8988T (cell line): ENCODE measurements at regions not wholly inside any gene's neighbourhood (a gene's known extent, or its start where the extent isn't known, plus 50 kb on each side); places are given as distances from the start of the nearest gene placed in this dataset.

Experiments used
- DNase-seq: peaks from one replicate; pipeline ENCODE4 v3.0.0; 2011

DNA sequence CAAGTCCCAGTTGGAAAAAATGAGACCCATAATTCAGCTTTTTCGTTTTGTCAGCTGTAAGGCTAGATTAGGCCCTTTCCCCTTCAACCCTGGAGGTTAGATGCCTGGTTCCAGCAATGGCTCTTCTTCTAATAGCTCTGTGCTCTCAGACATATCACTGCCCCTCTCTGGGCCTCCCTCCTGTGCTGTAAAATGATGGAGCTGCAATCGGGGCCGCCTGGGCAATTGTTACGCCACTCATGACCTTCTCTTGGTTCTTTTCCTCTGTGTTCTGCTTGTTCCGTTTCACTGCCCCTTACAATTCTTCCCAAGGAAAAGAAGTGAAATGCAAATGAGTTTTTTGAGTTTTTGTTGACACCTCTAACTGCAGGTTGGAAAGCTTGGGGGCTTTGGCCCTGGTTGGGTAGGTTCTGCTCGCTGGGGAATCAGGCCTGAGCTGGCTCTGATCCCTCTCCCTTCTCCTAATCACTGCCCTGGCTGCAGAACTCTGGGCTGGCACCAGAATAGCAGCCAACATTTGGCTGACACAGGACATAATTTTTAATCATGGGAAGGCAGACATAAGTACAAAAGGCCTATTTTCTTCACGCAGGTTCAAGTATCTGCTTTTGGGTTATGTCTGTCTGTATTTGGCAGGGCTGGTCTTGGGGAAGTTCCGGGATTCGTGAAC is 110.9 kb downstream of the FOXD1 start:
- DNase-seq, result no peak

DNA sequence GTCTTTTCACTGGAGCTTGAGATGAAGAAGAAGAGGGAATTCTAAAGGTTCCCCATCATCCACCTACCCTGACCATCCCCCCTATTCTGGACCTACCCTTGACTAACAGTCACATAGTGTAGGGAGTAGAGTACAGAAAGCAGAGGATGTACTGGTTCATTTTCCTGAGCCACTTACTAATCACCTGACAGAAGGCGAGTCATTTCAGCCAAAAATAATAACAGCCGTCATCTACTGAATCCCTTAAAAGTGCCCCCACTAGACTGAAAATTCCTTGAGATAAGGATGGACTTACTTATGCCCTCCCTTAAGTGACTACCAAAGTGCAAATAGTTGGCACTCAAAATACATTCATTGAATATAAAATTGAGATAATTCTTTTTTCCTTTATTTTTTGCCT is 112.2 kb downstream of the FOXD1 start:
- DNase-seq, result no peak

DNA sequence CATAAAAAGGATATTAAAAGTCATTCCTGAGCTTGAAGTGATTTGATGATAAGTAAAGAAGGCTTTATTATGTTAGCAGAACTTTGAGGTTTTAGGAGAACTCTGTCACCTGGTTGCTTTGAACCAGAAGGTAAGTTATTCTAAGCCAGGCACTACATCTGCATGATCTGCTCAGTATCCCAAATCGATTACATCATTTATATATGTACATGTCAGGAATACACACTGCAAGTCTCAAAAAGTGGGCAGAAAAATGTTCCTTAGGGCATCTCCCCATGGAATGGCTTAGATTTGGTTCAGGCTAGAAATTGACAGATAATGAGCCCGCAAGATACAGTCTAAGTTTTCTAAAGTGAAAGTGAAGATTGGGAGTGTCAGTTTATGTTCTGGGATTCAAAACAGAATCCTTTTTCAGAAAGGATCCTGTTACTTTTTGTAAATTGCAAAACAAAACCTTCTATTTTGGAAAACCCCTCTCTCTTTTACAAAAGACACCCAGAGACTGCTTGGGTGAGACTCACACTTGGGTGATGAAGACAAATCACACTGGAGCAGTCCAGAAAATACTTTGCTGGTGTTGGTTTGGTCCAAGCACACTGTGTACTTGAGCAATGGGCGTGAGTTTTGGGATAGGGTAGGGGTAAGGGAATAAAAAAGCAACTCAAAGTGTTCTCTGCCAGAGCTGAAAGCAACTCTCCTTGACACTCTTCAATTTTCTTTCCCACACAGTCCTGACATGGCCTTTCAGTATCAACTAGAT is 114.5 kb downstream of the FOXD1 start:
- DNase-seq, result no peak

DNA sequence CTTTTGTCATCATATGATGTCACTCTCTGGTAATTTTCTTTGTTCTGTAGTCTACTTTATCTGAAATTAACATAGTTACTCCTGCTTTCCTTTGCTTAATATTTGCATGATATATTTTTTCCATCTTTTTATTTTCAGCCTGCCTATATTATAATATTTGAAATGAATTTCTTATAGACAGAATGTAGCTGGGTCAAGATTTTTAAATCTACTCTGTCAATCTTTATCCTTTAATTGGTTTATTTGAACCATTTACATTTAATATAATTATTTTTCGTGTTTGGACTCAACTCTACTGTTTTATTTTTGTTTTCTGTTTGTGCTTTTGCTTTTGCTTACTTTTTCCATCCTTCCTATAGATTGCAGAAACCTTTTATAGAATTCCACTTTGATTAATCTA is 118.0 kb downstream of the FOXD1 start:
- no peak for DNase-seq

DNA sequence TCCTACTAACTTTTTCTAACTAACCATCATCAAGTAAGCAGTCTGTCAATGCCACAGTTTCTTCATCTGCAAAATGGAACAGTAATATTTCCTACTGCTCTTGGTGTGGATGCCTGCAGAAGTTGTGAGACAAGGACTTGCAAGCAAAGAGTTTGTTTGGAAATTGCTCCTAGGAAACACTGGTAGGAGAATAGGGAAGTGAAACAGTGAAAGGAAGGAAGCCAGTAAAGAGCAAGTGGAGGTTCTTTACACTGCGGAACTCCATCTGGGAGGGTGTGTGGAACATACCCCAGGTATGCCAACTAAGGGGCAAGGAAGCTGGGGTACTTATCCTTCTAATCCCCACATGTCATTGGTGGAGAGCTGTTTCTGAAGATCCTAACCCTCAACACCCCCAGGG is 119.9 kb downstream of the FOXD1 start:
- DNase-seq, result no peak

DNA sequence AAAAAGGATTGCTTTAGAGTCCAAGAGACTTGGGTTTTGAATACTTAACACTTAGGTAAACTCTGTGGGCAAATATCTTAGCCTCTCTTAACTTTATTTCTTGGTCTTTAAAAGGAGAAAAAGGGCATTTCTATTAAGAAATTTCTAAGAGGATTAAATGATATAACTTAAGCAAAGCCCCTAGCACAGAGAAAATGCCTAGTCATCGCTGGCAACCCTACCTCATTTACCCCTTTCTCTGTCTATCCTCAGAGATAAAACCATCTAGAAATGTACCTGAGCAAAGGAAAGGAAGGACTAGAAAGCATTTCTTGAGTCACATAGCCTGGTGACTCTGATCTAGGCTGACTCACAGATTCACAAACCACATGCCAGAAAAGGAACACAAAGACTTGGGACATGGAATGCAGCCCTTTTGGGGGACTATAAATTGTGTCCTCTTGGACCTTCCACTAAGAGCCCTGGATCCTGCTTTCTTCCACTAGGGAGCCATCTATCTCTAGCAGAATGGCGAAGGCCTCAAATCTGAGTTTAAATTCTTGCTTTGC is 120.6 kb downstream of the FOXD1 start:
- DNase-seq, result no peak

DNA sequence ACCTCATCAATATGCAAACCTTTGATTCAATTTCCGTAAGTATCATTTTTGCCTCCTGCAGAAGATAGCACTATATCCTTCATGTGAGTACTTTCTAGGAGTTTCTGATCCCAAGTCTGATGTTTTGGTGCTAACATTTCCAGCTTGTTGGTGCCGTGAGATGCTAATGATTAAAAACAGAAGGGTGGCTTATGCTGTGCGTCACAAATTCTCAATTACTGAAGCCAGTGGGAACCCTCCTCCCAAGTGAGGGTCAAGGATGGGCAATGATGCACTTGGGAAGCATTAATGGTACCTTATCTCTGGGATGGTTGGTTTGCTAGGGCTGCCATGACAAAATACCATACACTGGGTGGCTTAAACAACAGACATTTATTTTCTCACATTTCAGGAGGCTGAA is 123.0 kb downstream of the FOXD1 start:
- DNase-seq, result no peak

DNA sequence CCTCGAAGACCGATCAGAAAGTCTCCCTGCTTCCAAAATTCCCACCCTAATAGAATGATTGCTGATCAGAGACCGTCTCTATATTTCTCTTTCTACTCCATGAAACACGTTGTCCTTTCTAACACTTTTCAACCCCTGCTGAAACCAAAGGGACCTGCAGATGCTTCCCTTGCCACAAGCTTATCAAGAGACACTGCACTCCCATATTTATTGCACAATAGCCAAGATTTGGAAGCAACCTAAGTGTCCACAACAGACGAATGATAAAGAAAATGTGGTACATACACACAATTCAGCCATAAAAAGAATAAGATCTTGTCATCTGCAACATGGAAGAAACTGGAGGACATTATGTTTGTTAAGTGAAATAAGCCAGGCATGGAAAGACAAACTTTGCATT is 125.1 kb downstream of the FOXD1 start:
- DNase-seq, result no peak

DNA sequence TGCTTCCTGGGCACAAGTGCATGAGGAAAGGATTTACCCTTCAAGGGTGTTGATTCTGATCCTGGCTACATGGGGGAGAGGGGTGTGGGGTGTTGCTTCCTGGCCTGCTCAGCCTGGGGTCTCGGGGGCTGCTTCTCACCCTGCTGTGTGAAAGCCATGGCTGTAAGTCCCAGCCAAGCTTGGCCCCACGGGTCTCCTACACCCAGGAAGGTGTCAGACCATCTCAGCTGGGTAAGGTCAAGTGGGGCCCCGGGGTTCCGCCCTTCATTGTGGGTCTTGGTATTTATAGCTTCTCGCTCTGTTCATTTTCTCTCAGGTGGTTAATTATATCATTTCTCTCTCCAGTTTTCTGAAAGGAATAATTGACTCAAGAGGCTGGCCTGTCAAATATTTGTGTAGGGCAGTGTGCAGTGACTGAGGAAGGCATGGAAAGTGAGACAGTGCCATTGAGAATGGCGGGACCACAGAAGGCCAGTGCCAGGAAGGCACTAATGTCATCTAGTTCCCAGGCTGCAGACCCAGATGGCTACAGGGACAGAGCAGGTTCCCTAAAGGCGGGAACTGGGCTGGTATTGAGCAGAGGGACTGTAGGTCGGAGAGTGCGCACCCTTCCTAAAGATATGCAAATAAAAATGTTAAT is 126.0 kb downstream of the FOXD1 start:
- DNase-seq, result no peak

DNA sequence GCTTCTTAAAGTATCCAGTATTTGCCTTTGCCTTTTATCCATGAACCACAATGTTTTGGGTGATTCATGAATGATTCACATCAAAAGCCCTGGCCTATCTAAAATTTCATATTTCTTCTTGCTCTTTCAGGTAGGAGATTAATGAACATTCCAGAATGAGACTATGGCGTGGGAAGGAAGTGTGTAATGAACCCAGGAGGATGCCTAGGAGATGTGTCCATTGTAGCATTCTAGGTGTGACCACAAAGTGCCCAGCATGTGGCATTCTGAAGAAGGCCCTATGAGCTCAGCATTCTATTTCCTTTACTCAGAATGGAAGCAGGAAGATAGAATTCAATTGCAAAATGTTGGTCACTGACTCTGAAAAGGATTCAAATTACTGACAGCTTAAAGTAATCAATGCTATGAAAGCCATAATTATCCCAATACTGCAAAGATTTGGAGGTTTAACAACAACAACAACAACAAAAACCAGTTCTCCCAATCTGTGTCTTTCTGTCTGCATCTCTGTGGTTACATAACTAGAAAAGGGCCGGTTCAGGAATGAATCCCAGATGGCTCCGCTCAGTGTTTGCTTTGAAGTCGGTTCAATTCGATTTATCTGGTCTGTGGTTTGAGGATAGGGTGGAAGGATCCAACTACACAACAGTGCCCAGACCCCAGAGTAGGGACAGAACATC is 126.7 kb downstream of the FOXD1 start:
- no peak for DNase-seq

DNA sequence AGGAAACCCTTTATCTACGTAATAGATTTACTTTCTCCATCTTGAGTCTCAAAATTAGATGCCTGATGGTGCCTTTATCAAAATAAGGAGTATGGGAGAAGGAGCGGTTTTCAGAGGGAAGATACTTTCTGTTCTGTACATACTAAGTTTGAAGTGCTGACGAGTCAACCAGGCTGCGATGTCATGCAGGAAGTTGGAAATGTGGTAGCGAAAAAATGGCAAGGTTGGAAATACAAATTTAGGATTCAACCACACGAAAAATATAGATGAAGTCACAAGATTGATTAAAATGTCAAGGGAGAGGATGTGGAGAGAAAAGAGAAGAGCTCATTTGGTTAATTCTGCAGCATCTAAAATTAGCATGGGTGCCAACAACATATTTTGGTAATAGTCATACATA is 129.5 kb downstream of the FOXD1 start:
- DNase-seq, result no peak

DNA sequence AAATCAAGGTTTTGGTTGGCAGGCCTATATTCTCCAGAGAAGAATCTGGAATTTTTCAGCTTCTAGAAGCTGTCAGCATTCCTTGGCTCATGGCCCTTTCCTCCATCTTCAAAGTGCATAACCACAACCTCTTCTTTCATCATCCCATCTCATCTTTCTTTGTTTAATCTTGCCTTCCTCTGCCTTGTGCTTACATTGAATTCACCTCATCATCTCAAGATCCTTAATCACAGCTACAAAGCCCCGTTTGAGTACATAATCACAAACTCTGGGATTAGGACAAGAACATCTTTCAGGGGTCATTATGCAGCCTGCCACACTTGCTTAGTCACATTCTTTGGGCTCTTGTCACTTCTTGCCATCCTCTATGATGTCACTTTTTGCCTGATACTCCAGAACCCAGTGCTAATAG is 130.3 kb downstream of the FOXD1 start:
- no peak for DNase-seq

DNA sequence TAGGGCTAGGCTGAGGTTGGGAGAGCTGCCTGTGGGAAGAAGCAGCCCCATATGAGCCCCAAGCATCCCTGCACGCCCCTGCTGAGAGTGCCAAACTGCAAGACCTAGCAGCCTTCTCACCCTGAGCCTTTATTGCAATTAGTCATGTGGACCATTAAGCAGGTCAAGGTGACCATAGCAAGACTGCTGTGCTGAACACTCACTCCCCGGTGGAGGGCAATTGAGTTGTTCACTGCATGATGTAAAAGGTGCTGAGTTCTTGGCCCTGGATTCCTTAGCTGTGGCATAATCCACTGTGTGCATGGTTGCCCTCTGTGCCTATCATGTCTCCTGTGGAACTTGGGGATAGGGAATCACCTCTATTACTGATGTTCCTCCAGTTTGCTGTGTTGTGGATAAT is 131.1 kb downstream of the FOXD1 start:
- no peak for DNase-seq

DNA sequence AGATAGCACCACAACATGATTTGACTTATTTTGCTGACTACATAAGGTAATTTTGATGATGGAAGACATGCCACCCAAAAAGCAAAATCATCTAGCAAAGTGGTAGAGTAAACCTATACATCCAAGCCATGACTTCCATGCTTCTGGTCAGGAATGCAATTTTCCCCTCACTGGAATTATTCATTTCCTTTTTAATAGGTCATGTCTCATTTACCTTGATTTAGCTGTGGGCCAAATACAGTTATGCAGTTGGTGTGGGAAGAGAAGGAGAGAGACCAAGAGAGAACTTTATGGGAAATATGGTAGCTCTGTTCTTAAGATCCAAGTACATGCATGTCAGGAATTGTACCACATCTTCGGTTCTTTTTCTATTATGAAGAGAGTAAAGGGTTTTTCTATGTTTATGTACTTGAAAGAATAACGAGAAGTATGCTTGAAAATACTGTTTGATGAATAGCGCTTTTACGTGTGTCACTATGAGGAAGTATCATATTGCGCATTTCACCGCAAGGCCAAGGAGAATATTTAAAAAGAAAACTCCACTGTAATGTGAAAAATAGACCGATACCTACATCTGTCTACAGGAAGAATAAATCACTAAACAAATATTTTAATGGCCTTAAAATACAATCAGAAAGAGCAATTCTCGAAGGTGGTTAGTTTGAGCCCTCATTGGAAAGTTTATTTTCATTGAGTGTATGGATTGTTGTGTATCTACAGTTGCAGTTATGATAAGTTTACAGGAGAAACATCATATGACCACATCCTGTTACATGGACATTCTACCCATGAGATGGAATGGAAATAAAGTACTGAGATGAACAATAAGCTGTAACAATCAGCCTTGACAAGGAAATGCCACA is 134.0 kb downstream of the FOXD1 start:
- no peak for DNase-seq

DNA sequence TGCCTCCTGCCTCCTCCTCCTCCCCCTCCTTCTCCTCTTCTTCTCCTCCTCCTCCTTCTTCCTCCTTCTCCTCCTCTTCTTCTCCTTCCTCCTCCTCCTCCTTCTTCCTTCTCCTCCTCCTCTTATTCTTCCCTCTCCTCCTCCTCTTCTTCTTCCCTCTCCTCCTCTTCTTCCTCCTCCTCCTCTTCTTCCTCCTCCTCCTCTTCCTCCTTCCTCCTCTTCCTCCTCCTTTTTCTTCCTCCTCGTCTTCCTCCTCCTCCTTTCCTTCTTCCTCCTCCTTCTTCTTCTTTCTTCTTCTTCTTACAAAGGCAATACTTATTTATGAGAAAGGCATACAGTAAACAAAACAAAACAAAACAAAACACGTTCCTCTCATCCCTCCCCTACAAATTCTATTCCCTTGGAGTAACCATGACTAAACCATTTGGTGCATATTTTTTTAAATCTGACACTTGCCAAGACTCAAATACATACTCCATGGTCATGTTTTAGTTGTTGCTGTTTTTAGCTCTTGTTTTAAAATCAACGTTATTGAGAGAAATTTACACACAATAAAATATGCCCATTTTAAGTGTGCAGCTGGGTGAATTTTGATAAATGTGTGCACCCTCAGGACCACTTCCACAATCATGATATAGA is 135.6 kb downstream of the FOXD1 start:
- DNase-seq, result no peak

DNA sequence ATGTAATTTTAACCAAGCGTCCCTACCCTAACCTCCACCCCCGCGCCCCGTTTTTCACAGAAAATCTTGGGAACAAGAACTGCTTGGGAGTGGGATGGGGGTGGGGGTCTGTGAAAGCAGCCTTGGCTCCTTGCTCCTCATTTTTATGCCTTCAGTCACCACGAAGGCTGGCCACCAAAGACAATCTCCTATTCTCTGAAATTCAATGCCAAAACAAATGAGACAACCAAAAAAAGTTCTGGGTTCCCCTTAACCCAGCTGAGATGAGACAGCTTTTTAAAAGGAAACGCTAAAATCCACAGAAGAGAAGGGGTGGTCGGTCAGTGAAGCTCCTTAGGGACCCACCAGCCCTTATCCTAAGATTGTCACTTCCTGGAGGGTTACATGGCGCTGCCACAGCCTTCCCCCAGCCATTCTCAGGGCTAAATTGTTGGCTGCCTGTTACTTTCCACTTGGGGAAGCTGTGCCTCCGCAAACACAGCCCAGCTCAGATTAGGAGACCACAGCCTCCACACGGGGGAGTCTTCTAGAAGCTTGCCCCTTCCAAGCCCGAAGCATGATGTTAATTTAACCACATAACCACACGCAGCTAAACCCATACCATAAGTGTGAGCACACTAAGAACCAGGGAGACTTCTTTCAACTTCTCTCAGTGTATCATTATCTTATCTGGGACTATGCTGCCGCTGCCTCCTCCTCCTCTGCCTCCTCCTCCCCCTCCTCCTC is 136.3 kb downstream of the FOXD1 start:
- no peak for DNase-seq

DNA sequence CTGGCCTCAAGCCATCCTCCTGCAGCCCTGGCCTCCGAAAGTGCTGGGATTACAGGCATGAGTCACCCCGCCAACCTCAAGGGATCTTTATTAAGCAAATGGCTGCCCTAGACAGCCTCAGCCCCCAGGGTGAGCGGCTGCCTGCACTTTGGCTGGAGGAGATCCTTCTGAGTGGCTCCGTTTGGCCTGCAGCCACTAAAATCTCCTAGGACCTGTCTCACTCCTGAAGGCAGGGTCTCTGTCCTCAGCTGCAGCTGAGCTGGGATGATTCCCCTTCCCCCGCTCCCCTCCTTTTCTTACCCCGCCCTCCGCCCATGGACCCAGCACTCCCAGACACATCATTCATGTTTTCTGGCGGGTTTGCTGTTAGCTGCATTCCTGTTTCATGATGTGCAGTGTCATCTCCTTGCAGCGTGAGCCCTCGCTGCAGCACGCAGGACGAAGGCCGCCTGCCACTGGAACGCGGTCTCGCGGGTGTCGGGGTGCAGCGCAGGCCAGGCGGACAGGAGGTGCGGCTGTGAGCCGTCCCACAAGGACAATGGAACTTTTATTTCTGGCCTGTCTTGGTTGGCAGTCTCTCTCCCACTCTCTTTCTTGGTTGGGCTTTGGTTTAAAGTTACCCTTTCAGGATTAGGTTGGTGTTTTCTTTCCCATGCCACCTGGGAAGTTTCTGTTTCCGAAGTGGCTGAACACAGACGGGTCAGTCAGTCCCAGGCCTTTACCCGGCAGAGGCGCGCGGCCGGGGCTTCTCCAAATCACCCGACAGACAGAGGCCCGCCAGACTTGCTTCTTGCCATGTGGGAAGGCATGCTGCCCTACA is 137.1 kb downstream of the FOXD1 start:
- DNase-seq, result no peak

DNA sequence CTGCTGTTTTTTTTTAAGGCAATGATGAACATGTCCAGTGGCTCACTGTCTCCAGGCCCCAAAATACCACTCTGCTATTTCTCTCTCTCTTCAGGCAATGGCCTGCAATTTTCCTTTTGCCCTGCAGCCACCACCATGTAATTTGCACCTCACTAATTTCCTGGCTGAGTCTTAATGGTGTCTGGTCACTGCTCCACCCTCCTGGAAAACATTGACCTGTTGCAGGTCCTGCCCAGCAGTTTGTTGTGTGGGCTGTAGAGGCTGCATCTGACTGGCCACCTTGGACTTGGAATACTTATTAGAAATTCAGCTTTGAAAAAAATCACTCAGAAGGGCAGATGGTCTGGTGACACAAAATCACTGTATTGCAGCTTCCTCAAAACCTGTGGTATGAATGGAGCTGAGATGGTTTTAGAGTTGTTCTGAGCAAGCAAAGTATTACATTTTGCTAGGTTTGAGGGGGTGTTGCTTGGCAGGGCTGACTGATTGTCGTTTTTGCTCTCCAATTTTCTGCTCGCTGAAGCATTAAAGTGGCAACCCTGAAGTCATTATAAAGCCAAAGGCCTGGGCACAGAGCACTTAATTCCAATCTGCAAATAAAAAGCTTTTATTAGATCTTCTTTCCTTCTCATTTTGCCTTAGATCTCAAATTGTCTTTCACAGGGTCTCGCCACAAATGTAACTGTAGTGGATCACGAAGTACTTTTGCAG is 134.8 kb downstream of the TMEM174 start:
- DNase-seq, result no peak

DNA sequence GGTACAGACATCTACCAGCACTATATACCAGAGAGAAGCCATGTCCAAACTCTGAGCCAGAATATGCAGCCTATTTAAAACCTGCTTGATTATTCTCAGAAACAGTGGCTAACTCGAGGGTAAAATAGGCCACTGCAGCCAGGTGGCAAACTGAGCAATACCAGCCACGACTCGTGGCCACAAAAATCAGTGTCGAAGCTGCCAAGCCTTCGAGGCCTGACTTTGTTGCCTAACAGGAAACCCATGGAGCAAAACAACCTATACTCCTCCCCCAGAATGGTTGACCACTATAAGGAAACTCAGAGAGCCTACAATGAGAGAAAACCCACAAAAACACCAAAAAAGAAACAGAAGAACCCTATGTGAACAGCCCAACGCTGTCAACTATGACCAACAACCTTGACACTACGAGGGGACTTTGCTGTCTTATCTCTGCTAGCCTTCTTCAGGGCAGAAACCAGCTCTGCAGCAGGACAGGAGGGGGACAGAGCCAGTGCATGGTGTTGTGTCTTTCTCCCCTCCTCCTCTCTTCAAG is 133.8 kb downstream of the TMEM174 start:
- no peak for DNase-seq
